Left ventricle myocardium inferior (tissue), 1 donor: ENCODE measurements at regions not wholly inside any gene's neighbourhood (a gene's known extent, or its start where the extent isn't known, plus 50 kb on each side); places are given as distances from the start of the nearest gene placed in this dataset.

Experiments used
- DNase-seq: peaks from one replicate; pipeline ENCODE4 v3.0.0-alpha.2; 2020
- H3K27ac ChIP-seq: fragments of 200-600 bp; replicated peaks from 2 replicates; pipeline ENCODE4 v1.8.0; 2021
- H3K27me3 ChIP-seq: fragments of 200-600 bp; 2 replicates; pipeline ENCODE4 v1.8.0; 2021; ENCODE audit warnings: low read depth
- H3K36me3 ChIP-seq: fragments of 200-600 bp; 2 replicates; pipeline ENCODE4 v1.8.0; 2021
- H3K4me1 ChIP-seq: fragments of 200-600 bp; 2 replicates; pipeline ENCODE4 v1.8.0; 2021
- H3K4me3 ChIP-seq: fragments of 200-600 bp; 2 replicates; pipeline ENCODE4 v1.8.0; 2021; ENCODE audit warnings: mild to moderate bottlenecking, moderate library complexity
- H3K9me3 ChIP-seq: fragments of 200-600 bp; replicated peaks from 2 replicates; pipeline ENCODE4 v1.8.0; 2021
- CTCF ChIP-seq: fragments of 200-600 bp; IDR thresholded peaks from 2 replicates; pipeline ENCODE4 v1.8.0; 2021; ENCODE audit warnings: antibody characterized with exemption, mild to moderate bottlenecking, borderline replicate concordance
- intact Hi-C: fragments of 100-400 bp; cut with micrococcal nuclease; formaldehyde crosslinking; loops from one replicate; pipeline ENCODE4 v1.11.0; 2022
- donor health status: DM: no; HTN: yes; CAD: no; lungs with severe emphysema.

DNA sequence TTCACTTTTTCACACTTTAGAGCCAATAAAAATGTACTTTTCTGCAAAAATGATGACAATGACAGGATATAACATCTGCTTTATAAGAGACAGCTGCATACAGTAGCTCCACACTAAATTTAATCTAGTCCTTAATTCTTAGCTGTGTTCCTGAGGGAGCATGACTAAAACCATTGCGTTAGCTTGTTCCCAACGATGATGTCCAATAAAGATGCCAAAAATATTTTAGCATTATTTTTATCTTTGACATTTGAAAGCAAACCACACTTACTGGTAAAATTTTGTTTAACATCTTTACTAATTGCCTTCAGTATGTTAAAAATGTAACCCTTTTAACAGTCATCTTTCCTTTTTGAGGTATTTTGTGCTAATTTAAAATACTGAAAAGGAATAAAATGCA lies 382.7 kb downstream of the CHSY3 start:
- no peak overlapping the region for H3K27ac ChIP-seq
- no peaks in the 10 kb centered on the region for H3K9me3 ChIP-seq
- DNase-seq: no peak
- H3K4me3 ChIP-seq: no peak overlapping the region
- intact Hi-C loops: no loop called here
- no peak for TF ChIP-seq CTCF
- no peaks in the 10 kb centered on the region for H3K27me3 ChIP-seq
- no peaks in the 10 kb centered on the region for H3K36me3 ChIP-seq
- H3K4me1 ChIP-seq: peaks cover 7% of the 10 kb centered on the region

GRCh38 chr5:130282049-130282448 lies 377.8 kb downstream of the CHSY3 start:
- Histone ChIP-seq H3K27me3 (no peaks in the 10 kb centered on the region), H3K36me3 (no peaks in the 10 kb centered on the region), H3K4me3 (no peak overlapping the region), H3K27ac (no peak overlapping the region), H3K4me1 (no peaks in the 10 kb centered on the region), H3K9me3 (no peaks in the 10 kb centered on the region)
- TF ChIP-seq CTCF: no peak
- no peak for DNase-seq
- intact Hi-C loops: no loop called here

GRCh38 chr5:130280528-130281217 lies 376.4 kb downstream of the CHSY3 start:
- no peak overlapping the region for H3K4me3 ChIP-seq
- H3K36me3 ChIP-seq: no peaks in the 10 kb centered on the region
- TF ChIP-seq CTCF: no peak
- no peaks in the 10 kb centered on the region for H3K9me3 ChIP-seq
- no peak overlapping the region for H3K27ac ChIP-seq
- H3K4me1 ChIP-seq: no peaks in the 10 kb centered on the region
- H3K27me3 ChIP-seq: no peaks in the 10 kb centered on the region
- intact Hi-C loops: no loop called here
- no peak for DNase-seq

DNA sequence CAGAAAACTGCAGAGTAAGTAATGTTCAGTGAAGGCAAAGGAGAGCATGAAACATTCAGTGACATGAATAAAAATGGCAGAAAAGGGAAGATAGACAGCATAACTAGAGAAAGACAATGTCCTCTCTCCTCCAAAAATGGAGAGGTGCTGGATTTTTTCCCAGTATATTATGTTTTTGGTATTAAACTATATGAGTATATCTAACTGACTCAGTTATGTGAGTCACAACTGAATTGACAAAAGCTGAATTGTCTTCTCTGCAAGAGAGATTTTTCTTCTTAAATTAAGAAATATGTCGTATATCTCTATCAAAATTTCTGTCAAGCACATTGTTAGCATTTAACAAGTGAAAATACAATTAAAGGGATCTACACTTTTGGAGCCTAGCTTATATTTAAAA lies 375.1 kb downstream of the CHSY3 start:
- DNase-seq: no peak
- no peak for TF ChIP-seq CTCF
- no peak overlapping the region for H3K4me3 ChIP-seq
- H3K9me3 ChIP-seq: no peaks in the 10 kb centered on the region
- no peaks in the 10 kb centered on the region for H3K36me3 ChIP-seq
- intact Hi-C loops: no loop called here
- no peak overlapping the region for H3K27ac ChIP-seq
- no peaks in the 10 kb centered on the region for H3K27me3 ChIP-seq
- H3K4me1 ChIP-seq: no peaks in the 10 kb centered on the region

GRCh38 chr5:130278136-130278535 lies 373.9 kb downstream of the CHSY3 start:
- no peak for DNase-seq
- no peak overlapping the region for H3K27ac ChIP-seq
- no peaks in the 10 kb centered on the region for H3K36me3 ChIP-seq
- H3K4me1 ChIP-seq: no peaks in the 10 kb centered on the region
- H3K27me3 ChIP-seq: no peaks in the 10 kb centered on the region
- intact Hi-C loops: no loop called here
- no peak overlapping the region for H3K4me3 ChIP-seq
- TF ChIP-seq CTCF: no peak
- no peaks in the 10 kb centered on the region for H3K9me3 ChIP-seq
